Cardiac muscle cell (in vitro differentiated cells and primary cell): ENCODE measurements at regions not wholly inside any gene's neighbourhood (a gene's known extent, or its start where the extent isn't known, plus 50 kb on each side); places are given as distances from the start of the nearest gene placed in this dataset.
"Not testable (repeated sequence)": the region's sequence is repeated elsewhere in the genome, so short reads cannot be mapped to it uniquely, and the experiment has no call there.

Source experiments
- DNase-seq, 2 donors: peaks; one replicate each; pipeline versions ENCODE4 v3.0.0 to v3.0.0-alpha.2; 2010 to 2017; ENCODE audit warnings: low read depth in 1 of 2, low spot score in 1 of 2
- H3K27ac ChIP-seq: fragments of 200-600 bp; sonication (generic); 2 replicates; pipeline ENCODE4 v1.5.1; 2016
- H3K27me3 ChIP-seq: fragments of 200-600 bp; sonication (generic); 2 replicates; pipeline ENCODE4 v1.6.0; 2016; ENCODE audit warnings: control low read depth
- H3K36me3 ChIP-seq: fragments of 200-600 bp; sonication (generic); 2 replicates; pipeline ENCODE4 v1.5.1; 2016; ENCODE audit warnings: control low read depth
- H3K4me1 ChIP-seq: fragments of 200-600 bp; sonication (generic); 2 replicates; pipeline ENCODE4 v1.8.1; 2017; ENCODE audit warnings: low read depth, mild to moderate bottlenecking, mixed run types
- H3K4me3 ChIP-seq: fragments of 200-600 bp; sonication (generic); 2 replicates; pipeline ENCODE4 v1.5.1; 2016; ENCODE audit warnings: mild to moderate bottlenecking
- H3K9me3 ChIP-seq: fragments of 200-600 bp; sonication (generic); 2 replicates; pipeline ENCODE4 v1.5.1; 2017; ENCODE audit warnings: low read depth, mild to moderate bottlenecking, control low read depth
- CTCF ChIP-seq: IDR thresholded peaks from 2 replicates; pipeline ENCODE4 v1.5.1; 2012; ENCODE audit warnings: low read depth, mild to moderate bottlenecking, low read length

- no peak overlapping the region for H3K4me3 ChIP-seq
- H3K36me3 ChIP-seq = no peaks in the 10 kb centered on the region
- no peaks in the 10 kb centered on the region for H3K4me1 ChIP-seq
- no peak for DNase-seq
- no peaks in the 10 kb centered on the region for H3K27me3 ChIP-seq
- TF ChIP-seq CTCF = no peak
- no peaks in the 10 kb centered on the region for H3K9me3 ChIP-seq
- no peak overlapping the region for H3K27ac ChIP-seq
Observed at GRCh38 chr2:136693966-136694365, 71.4 kb upstream of the THSD7B start.

DNA sequence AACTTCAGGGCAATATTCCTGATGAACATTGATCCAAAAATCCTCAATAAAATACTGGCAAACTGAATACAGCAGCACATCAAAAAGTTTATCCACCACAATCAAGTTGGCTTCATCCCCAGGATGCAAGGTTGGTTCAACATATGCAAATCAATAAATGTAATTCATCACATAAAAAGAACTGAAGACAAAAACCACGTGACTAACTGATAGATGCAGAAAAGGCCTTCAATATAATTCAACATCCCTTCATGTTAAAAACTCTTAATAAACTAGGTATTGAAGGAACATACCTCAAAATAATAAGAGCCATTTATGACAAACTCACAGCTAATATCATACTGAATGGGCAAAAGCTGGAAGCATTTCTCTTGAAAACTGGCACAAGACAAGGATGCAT is 85.3 kb upstream of the THSD7B start:
- not testable (repeated sequence) for H3K9me3 ChIP-seq, H3K4me1 ChIP-seq, H3K27me3 ChIP-seq, DNase-seq, H3K27ac ChIP-seq, H3K36me3 ChIP-seq, H3K4me3 ChIP-seq

DNA sequence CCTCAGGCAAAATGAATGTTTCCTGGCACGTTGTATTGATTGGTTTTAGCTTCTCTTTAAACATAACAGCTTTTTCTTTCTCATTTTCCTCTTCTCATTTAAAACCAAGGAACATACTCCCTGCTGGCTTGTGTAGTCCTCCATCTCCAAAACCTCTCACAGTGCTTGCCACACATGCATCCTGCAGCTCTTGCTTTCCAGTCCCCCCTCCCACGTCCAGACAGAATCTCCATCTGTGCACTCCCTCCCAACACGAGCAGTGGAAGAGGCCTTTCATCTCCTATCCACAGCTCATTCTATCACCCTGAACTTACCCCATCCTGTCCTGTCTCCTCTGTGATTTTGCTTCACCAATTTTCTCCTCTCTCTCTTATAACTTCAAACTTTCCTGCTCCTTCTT is 99.6 kb upstream of the THSD7B start:
- Histone ChIP-seq H3K9me3 (no peaks in the 10 kb centered on the region), H3K36me3 (no peaks in the 10 kb centered on the region), H3K4me1 (no peaks in the 10 kb centered on the region), H3K27ac (no peak overlapping the region), H3K27me3 (no peaks in the 10 kb centered on the region), H3K4me3 (no peak overlapping the region)
- DNase-seq = no peak
- no peak for TF ChIP-seq CTCF

DNA sequence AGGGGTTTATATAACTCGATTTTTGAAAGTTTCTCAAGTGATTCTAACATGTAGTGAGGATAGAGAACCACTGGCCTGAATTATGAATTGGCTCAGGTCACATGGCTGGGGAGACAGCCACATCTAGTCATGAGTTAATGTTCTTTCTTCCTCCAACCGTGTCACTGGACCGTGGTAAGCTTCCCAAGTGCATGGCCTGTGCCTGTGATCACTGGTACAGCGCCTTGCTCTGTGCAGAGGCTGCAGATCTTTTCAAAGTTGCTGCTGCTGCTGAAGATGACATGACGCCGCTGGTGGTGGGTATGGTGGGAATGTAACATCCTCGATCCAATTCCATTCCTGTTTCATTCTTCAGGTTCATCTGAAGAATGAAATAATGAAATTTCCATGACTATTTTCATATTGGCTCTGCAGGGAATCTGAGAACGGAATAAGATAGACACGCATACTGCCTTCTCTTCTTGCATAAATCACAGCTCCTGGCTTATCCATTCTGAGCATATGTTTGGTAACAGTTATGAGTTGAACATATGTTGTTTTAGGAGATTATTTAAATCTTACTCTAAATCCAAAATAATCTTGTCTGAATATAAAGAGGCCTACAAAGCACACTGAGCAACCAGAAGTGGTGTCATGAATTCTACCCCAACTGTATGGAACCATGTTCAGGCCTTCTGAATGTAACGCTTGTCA is 100.5 kb upstream of the THSD7B start:
- H3K36me3 ChIP-seq = no peaks in the 10 kb centered on the region
- no peaks in the 10 kb centered on the region for H3K27me3 ChIP-seq
- H3K27ac ChIP-seq = no peak overlapping the region
- no peak for DNase-seq
- no peaks in the 10 kb centered on the region for H3K4me1 ChIP-seq
- H3K9me3 ChIP-seq = no peaks in the 10 kb centered on the region
- no peak for TF ChIP-seq CTCF
- H3K4me3 ChIP-seq = no peak overlapping the region

GRCh38 chr2:136658201-136658600 is 107.1 kb upstream of the THSD7B start:
- no peaks in the 10 kb centered on the region for H3K4me1 ChIP-seq
- no peaks in the 10 kb centered on the region for H3K9me3 ChIP-seq
- no peak overlapping the region for H3K27ac ChIP-seq
- no peak for TF ChIP-seq CTCF
- no peaks in the 10 kb centered on the region for H3K36me3 ChIP-seq
- H3K27me3 ChIP-seq = no peaks in the 10 kb centered on the region
- H3K4me3 ChIP-seq = no peak overlapping the region
- no peak for DNase-seq

DNA sequence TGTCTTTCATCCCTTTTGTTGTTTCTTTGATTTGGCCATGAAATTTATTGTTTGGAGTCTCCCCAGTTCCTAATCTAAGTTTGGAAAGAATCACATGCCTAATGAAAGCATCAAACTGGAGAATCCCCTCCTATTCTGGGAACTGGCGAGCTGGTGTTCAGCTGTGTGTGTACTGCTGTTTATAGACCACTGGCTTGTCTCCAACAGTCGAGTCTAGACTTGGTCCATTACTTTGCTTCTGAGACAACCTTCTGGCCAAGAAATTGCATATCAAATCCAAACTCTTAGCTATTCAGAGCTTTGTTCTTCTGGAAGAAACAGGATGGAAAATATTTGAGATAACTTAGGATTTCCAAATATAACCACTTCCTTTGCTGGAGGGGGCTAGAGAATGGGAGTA is 111.5 kb upstream of the THSD7B start:
- Histone ChIP-seq H3K27ac (no peak overlapping the region), H3K4me1 (no peaks in the 10 kb centered on the region), H3K27me3 (peaks cover 3% of the 10 kb centered on the region), H3K36me3 (no peaks in the 10 kb centered on the region), H3K9me3 (no peaks in the 10 kb centered on the region), H3K4me3 (no peak overlapping the region)
- DNase-seq = no peak
- no peak for TF ChIP-seq CTCF
